Stimulated activated naive B cell treated with anti-CD40 and anti-IgM and Interleukin-4, amounts not matched to agents 10 μg/mL and 1 μg/mL and 100 μg/mL, for 72 hours (primary cell): ENCODE measurements at regions not wholly inside any gene's neighbourhood (a gene's known extent, or its start where the extent isn't known, plus 50 kb on each side); places are given as distances from the start of the nearest gene placed in this dataset.

Source experiments
- ATAC-seq, 2 donors: fragments of 150-1000 bp; cut with Tn5 transposase; replicated peaks; 2 replicates each; pipeline ENCODE4 v1.10.0; 2021; ENCODE audit warnings: moderate library complexity in 1 of 2
- DNase-seq: peaks from one replicate; pipeline ENCODE4 v3.0.0; 2021
- H3K27ac Mint-ChIP-seq: one replicate; pipeline ENCODE4 v1.8.0; 2022; ENCODE audit warnings: mild to moderate bottlenecking, mixed read lengths
- H3K27me3 Mint-ChIP-seq, 2 donors: one replicate each; pipeline ENCODE4 v1.8.0; 2022; ENCODE audit warnings: mixed read lengths in 2 of 2
- H3K36me3 Mint-ChIP-seq, 2 donors: one replicate each; pipeline ENCODE4 v1.8.0; 2022; ENCODE audit warnings: mixed read lengths in 2 of 2, mild to moderate bottlenecking in 1 of 2
- H3K4me1 Mint-ChIP-seq, 2 donors: one replicate each; pipeline ENCODE4 v1.8.0; 2022; ENCODE audit warnings: mixed read lengths in 2 of 2, mild to moderate bottlenecking in 1 of 2
- H3K4me3 Mint-ChIP-seq, 2 donors: one replicate each; pipeline ENCODE4 v1.8.0; 2022; ENCODE audit warnings: mild to moderate bottlenecking in 2 of 2, mixed read lengths in 2 of 2, moderate library complexity in 1 of 2
- H3K9me3 Mint-ChIP-seq, 2 donors: one replicate each; pipeline ENCODE4 v1.8.0; 2022; ENCODE audit warnings: mixed read lengths in 2 of 2, mild to moderate bottlenecking in 1 of 2

DNA sequence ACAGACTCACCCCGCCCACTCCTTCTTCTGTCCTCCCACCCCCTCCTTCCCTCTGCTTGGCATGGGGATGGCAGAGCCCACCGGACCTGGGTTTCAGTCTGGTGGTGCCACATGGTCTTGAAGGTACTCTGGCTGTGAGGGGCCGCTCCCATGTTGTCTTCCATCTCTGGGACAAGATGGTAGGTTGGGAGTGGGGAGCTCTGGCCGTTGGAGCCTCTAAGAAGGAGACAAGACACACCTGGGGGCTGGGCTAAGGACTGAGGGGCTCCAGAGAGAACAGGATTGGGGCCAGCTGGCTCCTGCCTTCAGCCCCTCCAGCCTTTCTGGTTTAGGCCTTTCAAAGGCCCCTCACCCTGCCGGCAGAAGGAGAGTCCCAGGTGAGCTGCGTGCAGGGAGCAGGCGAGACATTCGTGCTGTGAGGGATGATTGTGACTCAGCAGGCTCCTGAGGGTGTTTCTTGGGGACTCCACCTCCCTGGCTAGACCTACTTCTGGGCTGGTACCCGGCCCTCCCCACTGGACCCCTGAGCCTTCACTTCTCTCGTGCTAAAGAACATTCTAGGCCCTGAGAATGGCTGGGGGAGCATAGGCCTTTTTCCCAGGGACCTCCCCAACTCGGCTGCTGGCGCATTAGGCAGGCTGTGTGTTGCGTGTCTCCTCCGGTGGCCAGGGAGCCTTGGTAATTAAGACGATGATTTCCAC is 128.2 kb upstream of the HAAO start:
- no peak overlapping the region for H3K4me3 Mint-ChIP-seq
- H3K27me3 Mint-ChIP-seq: peaks cover 10 to 14% of the 10 kb centered on the region in 2 donors
- no peak overlapping the region for H3K27ac Mint-ChIP-seq
- H3K9me3 Mint-ChIP-seq: no peaks in the 10 kb centered on the region
- H3K36me3 Mint-ChIP-seq: no peaks in the 10 kb centered on the region
- peaks cover 0 to 8% of the 10 kb centered on the region in 2 donors for H3K4me1 Mint-ChIP-seq
- ATAC-seq: no peak
- DNase-seq: no peak

DNA sequence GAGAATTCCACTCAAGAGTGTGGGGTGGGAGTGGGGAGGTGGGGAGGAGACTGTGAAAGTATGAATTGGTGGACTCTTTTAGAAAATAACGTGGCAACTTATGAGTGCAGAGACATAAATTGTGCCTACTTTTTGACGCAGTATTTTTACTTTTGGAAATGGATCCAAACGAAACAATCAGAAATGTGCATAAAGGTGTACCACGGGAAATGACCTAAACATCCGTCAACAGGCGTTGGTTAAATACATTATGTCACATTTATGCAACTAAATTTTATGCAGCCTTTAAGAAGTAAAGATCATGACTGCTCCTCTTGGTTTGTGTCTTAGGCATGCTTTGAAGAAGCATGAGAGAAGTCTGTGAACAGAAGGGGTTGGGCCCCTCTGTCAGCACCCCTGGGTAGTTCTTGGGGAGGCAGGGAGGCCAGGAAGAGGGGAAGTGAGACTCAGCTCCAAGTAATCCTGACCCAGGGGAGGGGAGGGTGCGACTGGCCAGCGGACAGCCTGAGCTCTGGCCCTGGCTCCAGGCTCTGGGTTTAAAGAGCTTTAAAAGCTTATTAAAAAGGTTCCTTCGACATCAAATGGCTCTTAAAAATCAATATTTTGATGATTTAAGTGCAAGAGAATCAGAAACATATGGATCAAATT is 126.4 kb upstream of the HAAO start:
- ATAC-seq (no peak), DNase-seq (no peak)
- Mint-ChIP-seq H3K27me3 (peaks cover 6 to 10% of the 10 kb centered on the region in 2 donors), H3K36me3 (no peaks in the 10 kb centered on the region), H3K4me1 (peaks cover 0 to 8% of the 10 kb centered on the region in 2 donors), H3K27ac (no peak overlapping the region), H3K4me3 (no peak overlapping the region), H3K9me3 (no peaks in the 10 kb centered on the region)

DNA sequence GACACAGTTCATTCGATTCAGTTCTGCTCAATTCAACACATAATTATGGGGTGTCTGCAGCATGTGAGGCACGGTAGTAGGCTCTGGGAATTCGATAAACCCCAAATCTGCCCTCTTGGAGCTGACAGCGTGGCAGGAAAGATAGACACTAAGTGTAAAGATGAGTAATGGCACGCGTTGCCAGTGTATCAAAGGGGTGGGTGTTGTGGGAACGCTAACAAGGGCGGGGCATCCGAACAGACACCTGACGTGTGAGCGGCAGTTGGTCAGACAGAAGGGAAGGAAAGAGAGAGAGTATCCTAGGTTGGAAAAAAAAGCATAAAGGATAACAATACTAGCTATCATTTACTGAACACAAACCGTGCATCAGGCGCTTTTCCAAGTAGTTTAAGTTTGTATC is 125.7 kb upstream of the HAAO start:
- H3K27me3 Mint-ChIP-seq: peaks cover 6 to 10% of the 10 kb centered on the region in 2 donors
- peaks cover 0 to 11% of the 10 kb centered on the region in 2 donors for H3K4me1 Mint-ChIP-seq
- H3K36me3 Mint-ChIP-seq: no peaks in the 10 kb centered on the region
- H3K27ac Mint-ChIP-seq: no peak overlapping the region
- no peak overlapping the region for H3K4me3 Mint-ChIP-seq
- ATAC-seq: no peak
- H3K9me3 Mint-ChIP-seq: no peaks in the 10 kb centered on the region
- DNase-seq: no peak

DNA sequence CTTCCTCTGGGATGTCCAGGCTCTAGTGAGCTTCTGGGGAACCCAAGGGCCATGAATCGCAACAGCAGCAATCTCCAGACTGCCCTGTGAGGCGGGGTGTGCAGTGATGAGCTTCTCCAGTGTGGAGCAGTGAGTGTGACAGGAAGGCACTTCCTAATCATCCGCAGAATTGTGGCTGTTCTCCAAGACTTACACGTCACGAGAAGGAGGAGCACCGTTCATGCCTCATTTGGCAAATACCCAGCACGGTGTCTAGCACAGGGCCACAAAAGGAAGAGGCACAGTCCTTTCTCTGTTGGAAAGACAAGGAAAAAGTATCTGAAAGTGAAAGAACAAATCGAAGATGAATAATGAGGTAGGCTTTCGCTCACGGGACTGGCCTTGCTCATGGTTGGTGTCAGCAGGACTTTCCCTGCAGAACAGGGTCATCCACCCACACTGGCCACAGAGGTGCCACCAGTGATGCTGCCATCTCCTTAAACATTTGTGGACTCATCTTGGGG is 125.1 kb upstream of the HAAO start:
- no peak overlapping the region for H3K27ac Mint-ChIP-seq
- no peaks in the 10 kb centered on the region for H3K9me3 Mint-ChIP-seq
- peak; percentile 17 for DNase-seq
- no peak overlapping the region for H3K4me3 Mint-ChIP-seq
- H3K36me3 Mint-ChIP-seq: no peaks in the 10 kb centered on the region
- ATAC-seq: peak; percentile 71 to 91
- peaks cover 6 to 10% of the 10 kb centered on the region in 2 donors for H3K27me3 Mint-ChIP-seq
- peaks cover 0 to 13% of the 10 kb centered on the region in 2 donors for H3K4me1 Mint-ChIP-seq

DNA sequence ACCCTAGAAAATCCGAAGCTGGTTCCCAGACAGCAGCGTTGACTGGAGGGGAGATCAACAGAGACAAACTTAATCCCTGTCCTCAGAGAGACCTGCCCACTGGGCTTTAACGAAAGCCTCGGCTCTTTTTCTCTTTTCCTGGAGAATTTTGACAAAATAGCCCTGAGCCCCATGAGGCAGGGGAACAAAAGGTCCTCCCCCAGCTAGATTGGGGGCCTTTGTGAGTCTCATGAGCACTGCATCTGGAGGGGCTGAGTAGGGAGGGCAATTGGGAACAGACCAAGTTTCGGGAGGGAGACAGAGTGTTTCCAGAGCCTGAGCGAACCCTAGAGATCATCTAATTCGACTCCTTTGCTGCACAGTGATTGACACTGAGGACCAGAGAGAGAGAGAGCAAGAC is 123.9 kb upstream of the HAAO start:
- no peak for ATAC-seq
- Mint-ChIP-seq H3K27ac (no peak overlapping the region), H3K27me3 (peaks cover 6 to 10% of the 10 kb centered on the region in 2 donors), H3K9me3 (no peaks in the 10 kb centered on the region), H3K4me3 (no peak overlapping the region), H3K4me1 (peaks cover 0 to 13% of the 10 kb centered on the region in 2 donors), H3K36me3 (no peaks in the 10 kb centered on the region)
- DNase-seq: no peak

DNA sequence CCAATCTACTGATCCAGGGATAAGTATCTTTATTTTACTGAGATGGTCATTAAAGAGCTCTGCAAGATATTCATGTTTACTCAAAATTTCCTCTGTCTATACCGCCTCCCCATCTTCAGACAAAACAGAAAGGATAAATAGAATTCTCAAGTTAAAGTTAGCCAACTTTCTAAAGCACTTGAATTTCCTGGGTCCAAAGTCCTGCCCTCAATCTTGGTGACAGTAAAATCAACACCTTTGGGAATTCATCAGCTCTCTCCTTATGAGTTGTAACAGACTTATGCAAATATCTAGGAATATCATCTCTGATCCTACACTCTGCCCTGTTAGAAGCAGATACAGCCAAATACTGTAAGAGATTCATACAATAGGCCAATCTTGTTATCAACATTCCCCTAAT is 122.5 kb upstream of the HAAO start:
- no peak for DNase-seq
- Mint-ChIP-seq H3K36me3 (no peaks in the 10 kb centered on the region), H3K9me3 (no peaks in the 10 kb centered on the region), H3K27ac (no peak overlapping the region), H3K4me3 (no peak overlapping the region), H3K27me3 (peaks cover 6 to 10% of the 10 kb centered on the region in 2 donors), H3K4me1 (peaks cover 0 to 13% of the 10 kb centered on the region in 2 donors)
- ATAC-seq: no peak

DNA sequence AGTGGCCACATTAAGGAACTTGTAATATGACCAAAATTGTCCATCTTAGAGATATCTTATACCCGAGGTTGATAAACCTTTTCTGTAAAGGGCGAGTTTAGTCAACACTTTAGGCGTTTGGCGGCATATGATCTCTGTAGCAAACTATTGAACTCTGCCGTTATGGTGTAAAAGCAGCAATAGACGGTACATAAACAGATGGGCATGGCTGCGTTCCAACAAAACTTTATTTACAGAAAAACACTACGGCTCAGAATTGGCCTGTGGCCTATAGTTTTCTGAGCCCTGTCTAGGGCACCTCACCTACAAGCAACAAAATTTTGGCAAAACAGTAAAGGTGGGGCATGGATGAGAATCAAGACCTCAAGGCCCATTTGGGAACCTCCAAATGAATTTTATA is 121.9 kb upstream of the HAAO start:
- Mint-ChIP-seq H3K9me3 (no peaks in the 10 kb centered on the region), H3K4me1 (peaks cover 0 to 13% of the 10 kb centered on the region in 2 donors), H3K4me3 (no peak overlapping the region), H3K27me3 (peaks cover 6 to 10% of the 10 kb centered on the region in 2 donors), H3K27ac (no peak overlapping the region), H3K36me3 (no peaks in the 10 kb centered on the region)
- DNase-seq (no peak), ATAC-seq (no peak)

DNA sequence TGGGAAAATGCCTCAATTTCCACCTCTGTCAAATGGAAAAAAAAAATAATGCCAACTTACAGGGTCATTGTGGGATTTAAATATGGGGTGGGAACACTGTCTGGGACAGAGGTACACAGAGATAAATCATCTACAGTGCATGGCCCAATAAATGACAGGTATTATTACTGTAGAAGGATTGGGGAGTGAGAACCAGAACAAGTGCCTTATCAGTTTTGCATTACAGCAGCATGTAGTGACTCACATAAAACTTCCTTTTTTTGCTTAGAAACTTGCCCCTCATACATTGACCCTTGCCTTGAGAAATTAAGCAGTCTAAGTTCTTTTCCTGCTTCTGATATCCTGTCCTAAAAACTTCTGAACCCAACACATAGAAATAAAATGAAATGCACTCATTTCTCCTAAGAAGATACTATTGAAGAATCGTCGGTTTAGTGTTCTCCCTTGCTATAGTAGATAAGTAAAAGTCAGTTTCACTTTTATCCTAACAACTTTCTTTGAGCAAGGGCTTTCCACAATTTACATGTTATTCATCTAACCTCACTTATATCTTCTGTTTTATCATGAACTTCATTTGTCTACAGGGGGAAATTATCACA is 121.0 kb upstream of the HAAO start:
- H3K36me3 Mint-ChIP-seq: no peaks in the 10 kb centered on the region
- DNase-seq: no peak
- H3K4me3 Mint-ChIP-seq: no peak overlapping the region
- H3K4me1 Mint-ChIP-seq: peaks cover 0 to 13% of the 10 kb centered on the region in 2 donors
- peak in 1 of 2 donors; percentile 43 for ATAC-seq
- H3K27me3 Mint-ChIP-seq: peaks cover 6 to 10% of the 10 kb centered on the region in 2 donors
- no peak overlapping the region for H3K27ac Mint-ChIP-seq
- no peaks in the 10 kb centered on the region for H3K9me3 Mint-ChIP-seq

DNA sequence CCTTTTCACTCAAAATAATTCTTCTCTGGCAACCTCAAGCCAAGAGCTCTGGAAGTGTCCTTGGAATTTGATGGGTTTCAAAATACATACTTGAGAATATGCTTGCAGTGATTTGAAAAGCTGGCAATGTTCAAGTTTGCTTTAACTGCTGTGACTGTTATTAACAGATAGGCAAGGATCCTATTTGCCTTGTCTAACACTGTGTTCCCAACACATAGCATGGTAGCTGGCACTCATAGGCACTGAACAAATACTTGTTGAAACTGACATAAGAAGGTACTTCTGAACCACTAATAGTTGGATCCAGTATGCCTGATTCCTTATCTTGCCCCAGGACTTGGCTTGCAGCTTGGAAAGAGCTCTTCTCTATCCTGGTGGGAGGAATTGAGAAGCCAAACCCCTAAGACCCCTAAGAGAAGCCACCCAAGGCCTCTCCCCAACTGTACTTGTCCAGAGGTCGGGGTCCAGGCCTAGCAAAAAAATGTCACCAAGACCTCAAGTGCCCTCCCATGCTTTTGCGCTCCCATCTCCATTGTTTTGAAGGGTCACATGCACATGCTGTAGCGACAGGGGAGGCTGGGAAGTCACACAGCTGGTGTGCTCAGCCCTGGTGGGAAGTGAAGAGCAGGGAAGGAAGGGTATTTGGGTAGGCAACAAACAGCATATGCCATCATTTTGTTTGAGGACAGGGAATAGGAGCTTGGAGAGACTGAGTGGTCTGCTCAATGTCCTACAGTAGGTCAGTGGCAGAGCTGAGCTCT is 118.4 kb upstream of the HAAO start:
- Mint-ChIP-seq H3K4me3 (no peak overlapping the region), H3K9me3 (no peaks in the 10 kb centered on the region), H3K4me1 (peaks cover 5 to 7% of the 10 kb centered on the region in 2 donors), H3K27ac (no peak overlapping the region), H3K36me3 (no peaks in the 10 kb centered on the region), H3K27me3 (peaks cover 14 to 15% of the 10 kb centered on the region in 2 donors)
- no peak for ATAC-seq
- DNase-seq: no peak

DNA sequence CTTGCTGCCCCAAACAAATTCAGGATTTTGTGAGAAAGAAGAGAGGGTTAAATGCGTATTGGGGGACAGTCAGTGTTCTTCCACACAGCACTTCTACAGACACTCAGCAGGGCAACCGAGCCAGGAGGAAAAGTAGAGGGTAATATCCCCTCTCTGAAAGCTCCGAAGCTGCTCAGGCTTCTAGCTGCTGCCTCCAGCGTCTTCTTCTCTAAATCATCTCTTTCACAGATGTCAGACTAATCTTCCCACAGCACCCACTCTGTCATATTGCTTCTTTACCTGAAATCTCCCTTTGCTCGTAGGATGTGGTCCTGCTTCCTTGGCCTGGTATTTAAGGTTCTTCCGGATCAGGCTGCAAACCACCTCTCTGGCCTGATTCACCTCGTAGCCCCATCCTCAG is 117.6 kb upstream of the HAAO start:
- no peak overlapping the region for H3K4me3 Mint-ChIP-seq
- H3K27me3 Mint-ChIP-seq: peaks cover 22 to 24% of the 10 kb centered on the region in 2 donors
- ATAC-seq (no peak), DNase-seq (no peak)
- no peaks in the 10 kb centered on the region for H3K36me3 Mint-ChIP-seq
- no peak overlapping the region for H3K27ac Mint-ChIP-seq
- H3K9me3 Mint-ChIP-seq: no peaks in the 10 kb centered on the region
- peaks cover 7 to 12% of the 10 kb centered on the region in 2 donors for H3K4me1 Mint-ChIP-seq

DNA sequence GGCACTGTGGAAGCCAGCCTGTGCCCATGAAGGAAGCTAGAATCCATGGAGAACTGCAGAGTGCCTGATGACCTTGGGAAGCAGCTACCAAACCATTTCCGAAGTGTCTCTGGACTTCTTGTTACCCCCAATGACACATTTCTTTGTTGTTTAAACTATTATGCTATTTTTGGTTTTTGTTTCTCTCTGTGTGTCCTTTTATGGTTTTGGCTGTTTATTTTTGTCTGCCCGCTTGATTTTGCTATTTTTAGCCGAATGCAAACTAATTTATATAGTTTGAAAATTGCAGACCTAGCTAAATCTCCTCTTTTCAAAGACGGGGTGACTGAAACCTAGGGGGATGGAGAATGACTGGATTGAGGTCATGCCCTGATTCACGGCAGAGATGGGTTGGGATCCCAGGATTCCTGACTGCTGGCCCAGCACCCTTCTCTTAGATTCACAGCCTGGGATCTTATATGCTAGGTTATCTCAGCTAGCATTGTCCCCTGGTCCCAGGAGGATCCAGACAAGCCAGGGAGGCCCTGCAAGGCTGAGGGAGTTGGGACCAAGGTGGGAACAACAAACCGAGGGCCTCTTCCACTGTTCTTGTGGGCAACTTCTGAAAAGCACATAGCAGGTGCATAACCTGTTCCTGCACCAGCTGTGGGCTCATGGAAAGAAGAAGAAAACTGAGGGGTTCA is 116.3 kb upstream of the HAAO start:
- Mint-ChIP-seq H3K9me3 (no peaks in the 10 kb centered on the region), H3K4me1 (peaks cover 7 to 12% of the 10 kb centered on the region in 2 donors), H3K27ac (no peak overlapping the region), H3K36me3 (no peaks in the 10 kb centered on the region), H3K4me3 (no peak overlapping the region), H3K27me3 (peaks cover 22 to 30% of the 10 kb centered on the region in 2 donors)
- ATAC-seq (no peak), DNase-seq (no peak)

DNA sequence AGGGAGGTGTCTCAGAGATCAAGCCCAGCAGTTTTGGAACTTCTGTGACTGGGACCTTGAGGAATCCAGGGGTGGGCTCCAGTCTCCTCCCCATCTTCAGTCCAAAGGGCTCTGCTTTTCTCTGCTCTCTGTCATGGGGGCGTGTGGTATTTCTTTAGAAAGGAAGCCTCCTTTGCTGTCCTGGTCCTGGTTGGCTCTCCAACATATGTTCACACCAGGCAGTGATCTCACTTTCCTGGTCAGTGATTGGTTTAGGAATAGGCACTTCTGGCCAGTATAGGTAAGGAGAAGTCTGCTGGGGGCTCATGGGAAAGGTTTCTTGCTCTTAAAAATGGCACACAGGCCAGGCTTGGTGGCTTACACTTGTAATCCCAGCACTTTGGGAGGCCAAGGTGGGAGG is 115.5 kb upstream of the HAAO start:
- no peak for ATAC-seq

DNA sequence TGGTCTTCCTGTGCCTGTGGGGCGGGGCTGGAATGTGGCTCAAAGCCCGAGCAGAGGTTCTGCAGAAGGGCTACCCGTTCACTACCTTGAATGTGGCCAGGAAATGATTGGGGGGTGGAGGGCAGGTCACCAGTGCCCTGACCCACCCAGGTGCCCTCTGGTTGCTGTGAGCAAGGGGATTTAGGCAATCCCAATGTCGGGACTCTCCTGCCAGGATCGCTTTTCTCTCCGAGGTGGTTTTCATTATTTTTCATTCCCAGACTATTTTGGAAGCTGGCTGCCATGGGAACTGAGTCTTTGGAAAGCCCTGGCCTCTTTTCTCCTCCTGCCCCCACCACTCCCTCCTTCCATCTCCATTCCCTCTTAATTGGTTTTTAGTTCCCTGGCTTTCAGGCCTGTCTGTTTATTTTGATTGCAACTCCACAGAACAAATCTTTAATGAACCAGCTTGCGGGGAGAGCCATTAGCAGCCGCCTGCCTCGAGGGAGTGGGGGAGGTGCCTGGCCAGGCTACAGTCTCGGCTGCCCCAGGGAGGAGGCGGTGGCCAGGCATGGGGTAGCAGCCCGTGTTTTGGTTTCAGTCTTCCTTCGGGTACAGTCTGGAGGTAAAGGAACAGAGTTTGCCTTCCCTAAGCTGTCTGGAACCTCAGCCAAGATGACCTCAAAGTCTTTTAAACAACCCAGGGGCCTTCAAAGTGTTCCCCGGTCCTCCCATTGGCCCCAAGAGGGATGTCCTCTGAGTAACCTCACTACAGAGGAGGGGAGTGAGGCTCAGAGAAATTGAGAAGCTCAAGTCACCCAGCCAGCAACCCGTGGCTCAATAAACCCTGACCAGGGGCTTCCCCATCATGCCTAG is 114.4 kb upstream of the HAAO start:
- Mint-ChIP-seq H3K4me1 (peaks cover 2 to 12% of the 10 kb centered on the region in 2 donors), H3K36me3 (no peaks in the 10 kb centered on the region), H3K4me3 (no peak overlapping the region), H3K27ac (no peak overlapping the region), H3K27me3 (peaks cover 22 to 30% of the 10 kb centered on the region in 2 donors), H3K9me3 (no peaks in the 10 kb centered on the region)
- no peak for ATAC-seq
- no peak for DNase-seq

More for the DNA sequence above, 115.5 kb upstream of the HAAO start:
- no peak for DNase-seq
- no peak overlapping the region for H3K4me3 Mint-ChIP-seq
- H3K27ac Mint-ChIP-seq: no peak overlapping the region
- peaks cover 22 to 30% of the 10 kb centered on the region in 2 donors for H3K27me3 Mint-ChIP-seq
- peaks cover 2 to 12% of the 10 kb centered on the region in 2 donors for H3K4me1 Mint-ChIP-seq
- no peaks in the 10 kb centered on the region for H3K36me3 Mint-ChIP-seq
- no peaks in the 10 kb centered on the region for H3K9me3 Mint-ChIP-seq
